Stimulated activated CD8-positive, alpha-beta memory T cell treated with anti-CD3 and anti-CD28 coated beads, Interleukin-7, amount 100 ng/mL, for 48 hours (primary cell): ENCODE measurements at regions not wholly inside any gene's neighbourhood (a gene's known extent, or its start where the extent isn't known, plus 50 kb on each side); places are given as distances from the start of the nearest gene placed in this dataset.
A peak's percentile ranks its signal among the peaks of the same experiment; 100 is the strongest.

ENCODE experiments used
- DNase-seq, 2 donors: peaks; one replicate each; pipeline ENCODE4 v3.0.0-alpha.2; 2020; ENCODE audit warnings: low read depth in 1 of 2; ENCODE audit errors: extremely low read depth in 1 of 2

GRCh38 chr11:123260511-123261211 is 65.6 kb upstream of the CLMP start:
- DNase-seq, result no peak

GRCh38 chr11:123258877-123259276 is 63.8 kb upstream of the CLMP start:
- DNase-seq, result no peak

DNA sequence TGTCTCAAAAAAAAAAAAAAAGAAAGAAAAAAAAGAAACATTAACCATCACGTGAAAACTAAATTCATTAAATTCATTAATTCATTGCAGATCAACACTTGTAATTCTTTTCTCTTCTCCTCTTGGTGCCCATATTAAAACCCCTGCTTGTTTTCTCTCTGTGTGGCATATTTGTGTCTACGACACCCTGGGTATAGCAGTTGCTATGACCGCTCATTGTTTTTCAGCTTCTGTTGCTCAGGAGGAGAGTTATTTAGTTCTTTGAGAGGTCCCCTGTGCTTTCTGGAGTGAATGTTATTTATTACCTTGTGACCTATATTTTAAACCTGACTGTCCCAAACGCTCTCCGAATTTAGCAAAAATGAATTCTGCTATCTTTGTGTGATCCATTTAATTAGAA is 62.3 kb upstream of the CLMP start:
- no peak for DNase-seq

- DNase-seq, result no peak
These were observed 60.9 kb upstream of the CLMP start for GRCh38 chr11:123255909-123256308.

DNA sequence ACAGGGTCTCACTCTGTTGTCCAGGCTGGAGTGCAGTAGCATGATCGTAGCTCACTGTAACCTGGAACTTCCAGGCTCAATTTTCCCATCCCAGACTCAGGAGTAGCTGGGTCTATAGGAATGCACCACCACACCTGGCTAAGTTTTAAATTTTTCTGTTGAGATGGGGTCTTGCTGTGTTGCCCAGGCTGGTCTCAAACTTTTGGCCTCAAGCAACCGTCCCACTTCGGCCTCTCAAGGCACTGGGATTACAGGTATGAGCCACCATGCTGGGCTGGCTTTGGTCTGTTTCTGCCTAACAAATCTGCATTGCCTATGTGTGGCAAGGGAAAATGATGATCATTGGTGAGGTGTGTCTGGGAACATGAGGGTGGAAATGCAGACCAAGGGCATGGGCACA is 59.3 kb upstream of the CLMP start:
- no peak for DNase-seq

GRCh38 chr11:123253911-123254310 is 58.9 kb upstream of the CLMP start:
- no peak for DNase-seq

- DNase-seq, result no peak
These were observed 58.2 kb upstream of the CLMP start for GRCh38 chr11:123253223-123253622.

GRCh38 chr11:123251657-123252344 is 56.8 kb upstream of the CLMP start:
- DNase-seq, result no peak

DNA sequence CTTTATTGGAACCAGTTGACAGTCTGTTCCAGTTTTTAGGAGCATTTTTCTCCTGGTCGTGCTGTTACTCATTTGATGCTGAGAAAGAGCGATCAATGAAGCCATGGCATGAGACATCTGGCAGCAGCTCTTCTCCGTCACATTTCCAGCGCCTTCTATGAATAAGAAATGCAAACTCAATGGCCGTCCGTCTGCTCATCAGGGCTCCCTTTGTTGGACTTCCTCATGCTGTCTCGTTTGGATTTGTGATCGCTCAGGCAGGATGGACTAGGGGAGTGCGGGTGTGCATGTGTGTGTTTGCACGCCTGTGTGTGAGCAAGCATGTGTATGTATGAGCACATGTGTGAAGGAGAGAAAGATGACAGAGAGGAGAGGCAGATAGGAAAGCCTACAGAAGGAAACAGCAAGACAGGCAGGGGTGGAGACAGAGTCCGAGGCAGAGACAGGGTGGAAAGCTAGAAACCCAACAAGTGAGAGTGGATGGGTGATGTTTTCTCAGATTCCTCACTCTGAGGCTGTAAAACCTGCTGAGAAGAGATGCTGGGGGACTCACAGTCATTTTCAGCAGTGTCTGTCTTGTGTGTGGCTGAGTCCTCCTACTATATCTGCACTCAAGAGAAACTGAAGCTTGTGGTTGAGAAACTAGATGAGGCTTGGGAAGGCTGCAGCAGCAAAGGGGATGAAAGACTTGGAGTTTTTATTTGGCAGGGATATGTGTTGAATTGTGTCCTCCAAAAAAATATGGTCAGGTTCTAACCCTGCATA is 56.0 kb upstream of the CLMP start:
- no peak for DNase-seq

GRCh38 chr11:123249354-123249753 is 54.3 kb upstream of the CLMP start:
- no peak for DNase-seq

GRCh38 chr11:123247813-123248379 is 52.8 kb upstream of the CLMP start:
- no peak for DNase-seq

DNA sequence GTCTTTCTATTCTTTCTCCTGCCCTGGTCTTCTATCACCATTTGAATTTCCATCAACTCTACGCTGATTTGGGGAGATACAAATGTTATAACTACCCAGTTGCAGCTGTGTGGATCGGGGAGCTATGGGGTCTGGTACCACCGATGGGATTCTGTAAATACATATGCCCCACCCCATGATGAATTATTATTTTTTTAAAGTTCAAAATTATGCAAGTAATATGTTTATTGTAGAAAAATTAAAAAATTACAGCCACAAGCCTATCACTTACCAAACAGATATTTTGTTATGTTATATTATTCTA is 52.4 kb upstream of the CLMP start:
- no peak for DNase-seq

- DNase-seq, result peak; percentile 55 to 62
These were observed 51.9 kb upstream of the CLMP start for GRCh38 chr11:123246749-123247495.

- no peak for DNase-seq
These were observed 50.5 kb upstream of the CLMP start for GRCh38 chr11:123245567-123245966.
